ENCODE measurements at regions not wholly inside any gene's neighbourhood (a gene's known extent, or its start where the extent isn't known, plus 50 kb on each side); places are given as distances from the start of the nearest gene placed in this dataset.
"Not testable (repeated sequence)": the region's sequence is repeated elsewhere in the genome, so short reads cannot be mapped to it uniquely, and the experiment has no call there.

- DNase-seq (ENCODE audit: low read depth in 3 of 3), result no peak
Observed at GRCh38 chr19:41495589-41495988, 52.6 kb downstream of the ERICH4 start.

GRCh38 chr19:41499899-41500298 lies 56.9 kb downstream of the ERICH4 start:
- no peak for DNase-seq (ENCODE audit: low read depth in 3 of 3)

- no peak for DNase-seq (ENCODE audit: low read depth in 3 of 3)
Observed at GRCh38 chr19:41500443-41500842, 57.5 kb downstream of the ERICH4 start.

GRCh38 chr19:41501854-41502253 lies 58.9 kb downstream of the ERICH4 start:
- DNase-seq (ENCODE audit: low read depth in 3 of 3), result no peak

- DNase-seq (ENCODE audit: low read depth in 3 of 3), result no peak
Observed at GRCh38 chr19:41505105-41505504, 62.1 kb downstream of the ERICH4 start.

GRCh38 chr19:41510484-41510883 lies 65.5 kb upstream of the CEACAM21 start:
- DNase-seq (ENCODE audit: low read depth in 3 of 3), result no peak

GRCh38 chr19:41511628-41512027 lies 64.3 kb upstream of the CEACAM21 start:
- no peak for DNase-seq (ENCODE audit: low read depth in 3 of 3)

- no peak for DNase-seq (ENCODE audit: low read depth in 3 of 3)
Observed at GRCh38 chr19:41515015-41515652, 60.8 kb upstream of the CEACAM21 start.

GRCh38 chr19:41516292-41517171 lies 59.4 kb upstream of the CEACAM21 start:
- not testable (repeated sequence) for DNase-seq (ENCODE audit: low read depth in 3 of 3)

- no peak for DNase-seq (ENCODE audit: low read depth in 3 of 3)
Observed at GRCh38 chr19:41518141-41518540, 57.8 kb upstream of the CEACAM21 start.

GRCh38 chr19:41521138-41521930 lies 54.6 kb upstream of the CEACAM21 start:
- DNase-seq (ENCODE audit: low read depth in 3 of 3), result not testable (repeated sequence)

GRCh38 chr19:41521931-41522555 lies 53.9 kb upstream of the CEACAM21 start:
- DNase-seq (ENCODE audit: low read depth in 3 of 3), result peak in 1 of 3 experiments; percentile 33

GRCh38 chr19:41525989-41526388 lies 50.0 kb upstream of the CEACAM21 start:
- no peak for DNase-seq (ENCODE audit: low read depth in 3 of 3)
